HG02623 (cell line): ENCODE measurements at regions not wholly inside any gene's neighbourhood (a gene's known extent, or its start where the extent isn't known, plus 50 kb on each side); places are given as distances from the start of the nearest gene placed in this dataset.

ENCODE experiments used
- ATAC-seq: cut with Tn5 transposase; IDR thresholded peaks from one replicate; pipeline ENCODE4 v1.9.1; 2021; ENCODE audit warnings: moderate library complexity; ENCODE audit not compliant: unreplicated experiment

DNA sequence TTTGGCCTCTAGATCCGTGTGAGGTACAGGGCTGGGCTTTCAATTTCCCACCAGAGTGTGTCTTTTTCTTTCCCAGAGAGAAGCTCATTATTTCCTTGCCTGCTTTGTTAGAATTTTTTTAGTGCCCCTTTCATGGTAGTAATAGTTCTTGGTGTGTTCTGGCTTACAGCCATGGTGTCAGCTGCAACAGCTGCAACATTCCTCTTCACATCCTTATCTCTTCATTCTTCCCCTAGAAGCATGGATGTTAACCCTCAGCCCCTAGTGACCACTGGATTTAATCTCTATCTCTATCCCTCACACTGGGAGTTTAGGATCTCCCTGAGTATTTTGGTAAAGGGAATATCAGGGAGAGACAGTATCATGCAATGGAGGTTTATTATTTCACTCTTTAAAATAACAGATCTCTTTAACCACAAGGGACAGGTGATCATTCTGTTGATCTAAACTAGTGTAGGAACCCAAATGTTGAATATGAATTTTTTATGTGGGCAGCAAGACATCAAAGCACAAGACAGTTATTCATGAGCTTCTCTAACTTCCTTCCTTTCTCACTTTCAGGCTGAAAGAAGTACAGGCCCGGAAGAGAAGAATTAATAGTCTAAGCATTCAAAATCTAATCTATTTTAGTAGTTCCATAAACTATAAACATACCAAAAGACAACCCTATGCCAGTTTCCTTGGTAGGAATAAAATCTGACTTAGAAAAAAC lies 160.2 kb downstream of the FAM170A start:
- no peak for ATAC-seq

DNA sequence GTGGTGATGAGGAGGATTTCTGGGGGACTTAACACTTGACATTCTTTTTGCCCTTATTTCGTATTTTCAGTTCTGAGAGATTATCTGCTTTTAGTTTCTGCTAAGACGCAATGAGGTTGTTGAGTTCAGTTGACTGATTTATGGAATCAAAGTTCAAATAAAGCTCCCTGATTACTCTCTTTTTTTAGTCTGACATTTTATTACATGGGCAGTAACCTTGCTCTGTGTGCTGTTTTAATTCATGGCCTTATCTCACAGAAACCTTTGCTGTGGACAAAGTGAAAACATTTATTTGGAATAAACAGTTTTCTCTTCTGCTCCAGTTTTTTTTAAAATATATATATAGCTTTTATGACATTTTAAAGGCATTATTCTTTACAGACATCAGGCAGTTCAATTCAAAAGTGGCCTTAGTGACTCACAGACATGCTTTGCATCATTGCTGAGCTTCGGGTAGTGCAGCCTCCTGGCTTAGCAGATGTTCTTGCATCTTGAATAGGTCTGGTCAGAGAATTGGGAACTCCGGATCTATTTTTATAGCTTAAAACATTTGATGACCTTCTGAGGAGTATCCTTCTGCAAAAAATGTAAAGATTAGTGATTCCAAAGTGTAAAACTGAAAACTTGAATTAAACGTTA lies 162.9 kb downstream of the FAM170A start:
- ATAC-seq: no peak

DNA sequence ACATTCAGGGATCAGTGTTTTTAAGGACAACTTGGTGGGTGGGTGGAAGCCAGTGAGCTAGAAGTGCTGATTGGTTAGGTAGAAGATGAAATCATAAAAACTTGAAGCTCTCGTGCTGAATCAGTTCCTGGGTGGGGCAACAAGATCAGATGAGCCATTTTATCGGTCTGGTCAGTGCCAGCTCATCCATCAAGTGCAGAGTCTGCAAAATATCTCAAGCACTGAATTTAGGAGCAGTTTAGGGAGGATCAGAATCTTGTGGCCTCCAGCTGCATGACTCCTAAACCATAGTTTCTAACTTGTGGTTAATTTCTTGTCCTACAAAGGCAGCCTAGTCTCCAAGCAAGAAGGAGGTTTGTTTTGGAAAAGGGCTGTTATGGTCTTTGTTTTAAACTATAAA lies 166.4 kb downstream of the FAM170A start:
- no peak for ATAC-seq

DNA sequence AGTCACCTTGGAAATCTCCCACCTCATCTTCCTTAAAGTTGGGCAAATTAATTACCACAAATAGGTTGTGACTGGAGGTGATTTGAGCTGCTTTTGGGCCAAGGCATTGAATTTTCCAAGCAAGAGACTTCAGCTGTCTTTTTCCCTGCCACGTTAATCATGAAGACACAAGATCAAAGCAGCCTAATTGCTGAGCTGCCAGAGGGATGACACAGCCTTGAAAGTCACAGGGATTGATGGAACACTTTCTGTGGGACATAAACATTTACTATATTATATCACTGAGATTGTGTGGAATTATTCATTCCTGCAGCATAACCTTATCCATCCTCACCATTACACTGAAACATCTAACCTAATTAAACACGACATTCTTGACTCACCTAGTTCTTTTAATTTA lies 172.2 kb downstream of the FAM170A start:
- ATAC-seq: no peak

DNA sequence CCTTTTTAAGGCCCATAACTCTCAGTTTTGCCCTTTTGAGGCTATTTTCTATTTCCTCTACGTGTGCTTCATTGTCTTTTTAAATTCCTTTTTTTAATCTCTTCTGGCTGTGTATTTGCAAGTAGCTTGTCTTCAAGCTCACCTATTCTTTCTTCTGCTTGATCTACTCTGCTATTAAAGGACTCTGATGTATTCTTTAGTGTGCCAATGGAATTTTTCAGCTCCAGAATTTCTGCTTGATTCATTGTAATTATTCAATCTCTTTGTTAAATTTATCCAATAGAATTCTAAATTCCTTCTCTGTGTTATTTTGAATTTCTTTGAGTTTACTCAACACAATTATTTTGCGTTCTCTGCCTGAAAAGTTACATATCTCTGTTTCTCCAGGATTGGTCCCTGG lies 178.7 kb downstream of the FAM170A start:
- ATAC-seq: no peak

DNA sequence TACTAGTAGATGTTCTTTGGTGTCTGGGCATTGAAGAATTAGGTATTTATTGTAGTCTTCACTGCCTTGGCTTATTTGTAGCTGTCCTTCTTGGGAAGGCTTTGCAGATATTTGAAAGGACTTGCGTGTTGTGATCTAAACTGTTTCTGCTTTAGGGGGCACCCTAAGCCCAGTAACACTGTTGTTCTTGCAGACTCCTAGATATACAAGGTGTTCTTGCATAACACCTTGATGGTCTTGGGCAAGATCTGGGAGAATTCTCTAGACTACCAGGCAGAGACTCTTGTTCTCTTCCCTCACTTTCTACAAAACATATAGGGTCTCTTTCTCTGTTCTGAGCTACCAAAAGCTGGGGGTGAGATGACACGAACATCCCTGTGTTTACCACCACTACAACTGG lies 179.1 kb downstream of the FAM170A start:
- no peak for ATAC-seq

DNA sequence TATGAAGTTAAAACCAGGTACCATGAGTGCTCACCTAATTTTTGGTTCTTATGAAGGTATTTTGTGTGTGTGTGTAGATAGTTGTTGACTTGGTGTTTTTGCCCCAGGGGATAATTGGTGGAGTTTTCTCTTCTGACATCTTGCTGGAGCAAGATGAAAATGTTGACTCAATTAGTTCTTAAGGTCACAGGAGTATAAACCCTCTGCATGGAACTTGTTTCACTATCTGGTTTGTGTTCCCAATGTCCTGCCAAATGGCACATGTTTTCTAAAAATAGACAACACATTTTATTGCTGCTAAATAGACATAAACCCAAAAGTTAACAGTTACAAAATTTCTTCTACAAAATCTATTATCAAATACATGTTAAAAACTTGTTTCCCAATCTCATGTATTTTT lies 180.9 kb downstream of the FAM170A start:
- no peak for ATAC-seq

DNA sequence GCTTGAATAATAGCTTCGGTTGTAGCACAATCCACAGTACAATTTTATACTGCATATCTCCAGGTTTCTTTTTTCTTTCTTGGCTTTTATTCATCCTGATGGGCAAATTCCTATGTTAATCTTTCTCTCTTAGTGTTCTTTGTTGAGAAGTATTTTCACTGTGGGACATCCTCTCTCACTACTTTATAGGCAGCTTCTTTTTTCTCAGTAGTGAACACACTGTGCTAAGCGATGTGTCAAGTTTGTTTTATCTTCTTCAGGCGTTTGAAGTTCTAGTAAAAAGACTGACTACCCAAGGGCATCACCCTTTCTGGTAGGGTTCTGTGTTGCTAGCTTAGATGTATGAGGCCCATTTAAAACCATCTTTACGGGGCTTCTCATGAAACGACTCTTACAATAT lies 182.1 kb downstream of the FAM170A start:
- no peak for ATAC-seq

DNA sequence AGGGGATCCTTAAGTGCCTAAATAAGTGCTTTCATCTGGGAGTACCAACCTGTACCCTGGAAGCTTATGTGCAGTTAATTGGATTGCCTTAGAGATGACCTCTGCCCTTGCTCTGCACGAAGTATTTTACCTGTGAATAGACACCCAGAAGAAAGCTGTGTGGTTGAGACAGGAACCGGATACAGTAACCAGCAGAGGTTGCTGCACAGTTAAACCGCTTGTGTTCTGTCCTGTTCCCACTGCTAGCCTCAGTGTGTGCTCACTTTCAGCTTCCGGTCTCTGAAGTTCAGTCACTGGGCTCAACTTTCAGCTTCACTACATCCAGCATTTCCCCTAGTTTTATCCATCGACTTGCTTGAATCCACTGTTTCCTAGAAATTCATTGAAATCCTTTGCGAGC lies 185.3 kb downstream of the FAM170A start:
- ATAC-seq: no peak

DNA sequence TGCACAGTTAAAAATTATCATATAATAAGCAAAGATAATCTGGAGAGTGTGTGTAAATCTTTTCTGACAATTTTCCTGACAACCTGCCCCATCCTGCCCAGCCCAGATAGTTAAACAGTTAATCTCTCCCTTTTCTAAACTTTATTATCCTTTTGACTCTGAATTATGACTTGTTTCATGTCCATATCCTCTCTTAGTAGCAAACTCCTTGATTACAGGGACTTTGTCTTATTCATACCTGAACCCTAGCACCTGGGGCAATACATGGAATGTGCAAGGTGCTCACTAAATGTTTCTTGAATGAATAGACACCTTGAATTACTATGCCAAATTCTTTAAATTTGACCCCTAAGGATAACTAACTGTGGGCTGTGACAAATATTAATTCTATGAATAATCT lies 186.7 kb downstream of the FAM170A start:
- ATAC-seq: no peak

DNA sequence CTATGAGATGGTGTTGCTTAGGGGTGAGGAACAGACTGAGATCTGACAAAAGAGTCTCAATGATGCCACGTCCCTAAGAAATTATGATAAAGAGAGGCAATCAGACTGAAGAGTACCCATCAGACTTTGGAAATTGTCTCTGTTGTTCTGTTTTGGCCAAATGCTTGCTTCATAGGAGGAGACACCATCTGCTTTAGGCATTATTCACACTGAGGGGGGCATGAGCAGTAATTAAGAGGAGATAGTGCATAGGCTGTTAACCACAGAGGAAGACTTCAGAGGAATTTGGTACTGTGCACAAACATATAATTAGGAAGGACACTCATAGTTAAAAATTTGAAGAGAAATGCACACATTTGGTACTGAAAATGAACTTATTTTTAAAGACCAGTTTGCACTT lies 190.7 kb downstream of the FAM170A start:
- ATAC-seq: no peak

DNA sequence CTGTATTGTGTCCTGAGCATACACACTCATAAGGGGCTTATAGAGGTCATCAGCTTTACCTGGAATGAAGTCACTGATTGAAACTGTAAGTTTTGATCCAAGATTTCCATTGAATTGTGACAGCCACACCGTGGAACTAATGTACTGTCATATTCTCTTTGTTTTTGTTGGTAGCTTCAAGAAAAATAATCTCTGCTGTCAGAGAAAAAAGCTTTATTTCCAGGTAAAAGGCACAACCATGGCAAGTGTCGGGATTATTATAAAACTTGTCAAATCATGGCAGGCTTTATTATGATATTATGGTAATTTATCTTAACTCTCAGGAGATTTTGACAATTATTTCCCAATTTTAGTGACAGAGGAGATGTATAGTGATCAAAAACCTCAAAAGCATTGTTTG lies 191.2 kb downstream of the FAM170A start:
- ATAC-seq: no peak

DNA sequence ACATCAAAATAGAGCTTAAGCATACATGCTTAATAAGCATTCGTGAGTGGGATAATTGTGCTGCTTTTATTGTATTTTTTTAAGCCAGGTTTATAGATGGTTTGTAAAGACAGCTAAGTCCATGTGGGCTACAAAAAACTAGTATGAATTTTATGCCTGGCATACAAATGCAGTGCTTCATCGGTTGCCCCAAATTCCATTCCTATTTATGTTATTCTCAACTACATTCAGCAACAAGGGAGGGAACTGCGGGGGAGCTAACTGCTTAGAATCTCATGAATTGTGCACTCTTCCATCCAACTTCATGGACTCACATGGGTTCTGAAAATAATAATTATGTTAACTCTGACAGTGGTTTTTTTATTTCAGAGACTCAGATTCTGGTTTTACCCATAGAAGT lies 199.2 kb downstream of the FAM170A start:
- no peak for ATAC-seq

DNA sequence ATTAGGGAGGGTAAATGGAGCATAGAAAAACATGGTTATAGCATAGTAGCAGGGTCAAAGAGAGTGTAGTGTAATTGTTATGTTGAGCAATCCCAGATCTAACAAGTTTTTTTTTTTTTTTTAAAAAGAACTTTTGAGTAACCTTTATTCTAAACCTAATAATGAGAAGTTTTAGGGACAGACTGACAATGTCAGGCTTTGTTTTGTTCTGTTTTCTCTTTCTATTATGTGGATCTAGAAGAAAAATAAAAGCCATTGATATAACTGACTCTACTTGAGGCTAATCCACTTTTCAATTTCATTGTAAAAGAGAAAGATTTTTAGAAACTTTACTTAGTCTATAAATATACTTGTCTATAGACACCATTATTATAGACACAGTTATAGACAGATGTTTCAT lies 200.0 kb downstream of the FAM170A start:
- ATAC-seq: no peak

DNA sequence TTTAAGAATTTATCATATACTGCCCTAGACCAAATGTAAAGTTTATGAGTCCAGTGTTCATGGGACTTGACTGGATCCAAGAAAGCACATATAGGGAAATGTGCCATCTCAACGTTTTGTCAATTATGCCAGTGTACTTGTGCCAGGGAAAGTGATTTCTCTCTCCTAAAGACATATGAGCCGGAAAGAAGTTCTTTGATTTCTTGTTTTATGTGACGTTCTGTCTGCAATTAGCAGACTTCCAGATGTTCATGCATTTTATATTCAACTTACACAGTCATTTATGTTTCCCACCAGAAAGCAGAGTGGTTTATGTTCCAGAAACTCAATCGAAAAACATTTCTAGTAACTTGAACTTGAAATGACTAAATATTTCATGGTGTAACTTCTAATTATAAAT lies 203.8 kb downstream of the FAM170A start:
- ATAC-seq: no peak

DNA sequence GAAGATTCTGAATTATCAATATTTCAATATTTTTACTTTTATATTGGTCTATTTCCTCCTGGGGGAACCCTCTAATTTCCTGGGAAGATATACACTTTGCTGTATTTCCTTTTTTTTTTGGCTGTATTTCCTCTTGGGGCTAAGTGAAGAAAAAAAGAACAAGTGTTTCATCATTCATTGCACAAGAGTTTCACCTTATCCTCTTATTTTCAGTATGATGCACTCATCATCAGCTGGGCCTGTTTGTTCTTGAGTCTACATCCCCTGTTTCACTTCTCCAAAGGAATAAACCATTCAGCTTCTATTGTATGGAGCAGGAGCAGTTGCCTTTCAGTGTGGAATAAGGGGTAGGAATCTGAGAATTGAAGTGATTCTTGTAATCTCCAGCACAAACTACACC lies 210.8 kb downstream of the FAM170A start:
- no peak for ATAC-seq

DNA sequence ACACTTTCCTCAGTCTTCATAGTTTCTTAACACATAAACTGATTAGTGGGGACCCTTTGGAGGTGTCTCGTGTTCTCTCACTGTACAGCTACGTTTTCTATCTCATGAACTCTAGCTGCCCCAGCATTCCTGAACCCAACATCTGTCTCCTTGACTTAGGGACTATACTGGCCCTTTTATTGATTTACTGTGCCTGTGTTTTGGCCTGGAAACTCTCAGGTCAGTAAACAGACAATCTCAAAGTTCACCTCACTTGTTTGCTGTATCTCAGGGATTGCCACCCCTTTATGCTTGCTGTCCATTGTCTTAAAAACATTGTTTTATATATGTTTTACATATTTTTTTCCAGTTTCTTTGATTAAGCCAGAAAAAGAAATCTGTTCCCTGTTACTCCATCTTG lies 222.8 kb downstream of the FAM170A start:
- ATAC-seq: no peak

DNA sequence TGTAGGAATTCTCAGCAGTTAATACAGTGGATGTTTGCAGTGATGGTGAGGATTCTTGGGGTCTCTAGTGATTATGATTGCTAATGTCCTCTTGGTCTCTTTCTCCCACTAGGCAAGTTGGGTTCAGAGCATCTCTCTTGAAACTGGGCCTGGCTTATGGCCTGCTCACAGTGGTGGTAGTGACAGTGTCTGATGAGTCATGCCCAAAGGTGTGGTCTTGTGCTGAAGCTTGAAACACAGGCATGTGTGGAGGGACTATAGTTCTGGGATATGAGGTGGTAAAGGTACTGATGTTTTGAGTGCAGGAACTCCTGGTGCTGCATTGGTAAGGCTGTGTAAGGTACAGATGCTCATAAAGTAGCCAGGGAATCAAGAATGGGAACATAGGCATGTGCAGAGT lies 231.1 kb downstream of the FAM170A start:
- ATAC-seq: no peak

DNA sequence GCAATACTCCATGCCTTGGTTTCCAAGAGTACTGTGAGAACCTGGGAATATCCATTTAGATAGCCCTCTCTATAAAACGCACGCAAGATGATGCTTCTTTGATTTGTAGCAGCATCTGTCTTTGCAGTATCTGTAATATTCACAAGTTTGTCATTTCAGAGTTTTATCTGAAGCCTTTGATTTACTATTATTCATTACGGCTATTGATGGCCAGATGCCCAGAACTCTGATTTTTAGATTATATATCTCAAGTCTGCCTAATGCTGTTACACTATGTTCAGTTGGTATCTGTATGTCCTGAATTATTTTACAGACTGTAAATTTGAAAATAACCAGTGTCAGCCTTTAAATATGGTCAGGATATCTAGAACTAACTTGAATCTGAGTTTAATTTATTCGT lies 233.3 kb downstream of the FAM170A start:
- no peak for ATAC-seq

DNA sequence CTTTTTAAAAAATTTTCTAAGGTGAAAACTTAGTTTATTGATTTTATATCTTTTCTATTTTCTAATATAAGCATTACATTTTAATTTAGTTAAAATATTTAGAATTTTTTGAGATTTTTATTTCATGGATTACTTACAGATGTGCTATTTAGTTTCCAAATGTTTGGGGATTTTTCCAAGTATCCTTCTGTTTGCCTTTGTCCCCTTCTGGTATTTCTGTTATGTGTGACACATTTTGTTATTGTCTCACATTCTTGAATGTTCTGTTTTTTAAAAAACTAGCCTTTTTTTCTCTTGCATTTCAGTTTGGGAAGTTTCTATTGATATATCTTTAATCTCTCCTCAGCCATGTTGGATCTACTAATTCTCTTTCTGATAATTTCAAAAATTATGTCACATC lies 234.9 kb downstream of the FAM170A start:
- ATAC-seq: no peak

DNA sequence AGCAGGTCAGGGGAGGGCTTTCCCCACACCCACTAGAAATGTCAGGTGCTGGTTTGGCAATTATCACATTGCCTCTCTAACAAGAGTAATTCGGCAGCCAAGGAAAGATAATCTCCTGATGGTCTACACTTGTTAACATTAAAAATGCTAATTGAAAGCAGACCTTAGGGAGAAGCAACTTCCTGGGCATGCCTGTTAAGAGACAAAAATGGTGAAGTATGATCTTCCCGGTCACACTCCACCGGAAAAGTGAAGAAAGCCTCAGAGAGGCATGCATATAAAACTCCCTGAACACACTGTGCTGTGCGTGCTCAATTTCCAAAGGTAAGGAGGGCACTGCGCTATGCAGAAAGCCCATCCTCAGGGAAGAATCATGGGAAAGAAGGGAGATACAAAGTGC lies 244.3 kb downstream of the FAM170A start:
- no peak for ATAC-seq

DNA sequence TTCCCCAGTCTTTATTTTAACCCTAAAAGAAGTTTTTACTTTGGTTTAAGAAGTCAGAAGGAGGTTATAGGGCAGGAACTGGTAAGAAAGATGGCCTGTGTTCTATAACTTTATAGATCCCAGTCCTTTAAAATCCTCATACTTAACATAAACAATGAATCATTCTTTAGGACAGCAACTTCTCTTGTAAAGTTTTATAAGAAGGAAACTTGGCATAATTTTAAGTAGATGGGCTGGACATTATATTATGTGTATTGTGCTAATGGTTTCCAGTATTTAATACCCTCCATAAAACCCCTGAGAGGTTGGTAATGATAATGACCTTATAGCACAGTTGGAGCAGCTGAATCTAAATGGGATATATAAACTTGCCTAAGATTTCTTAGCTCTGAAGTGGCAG lies 247.2 kb downstream of the FAM170A start:
- no peak for ATAC-seq

DNA sequence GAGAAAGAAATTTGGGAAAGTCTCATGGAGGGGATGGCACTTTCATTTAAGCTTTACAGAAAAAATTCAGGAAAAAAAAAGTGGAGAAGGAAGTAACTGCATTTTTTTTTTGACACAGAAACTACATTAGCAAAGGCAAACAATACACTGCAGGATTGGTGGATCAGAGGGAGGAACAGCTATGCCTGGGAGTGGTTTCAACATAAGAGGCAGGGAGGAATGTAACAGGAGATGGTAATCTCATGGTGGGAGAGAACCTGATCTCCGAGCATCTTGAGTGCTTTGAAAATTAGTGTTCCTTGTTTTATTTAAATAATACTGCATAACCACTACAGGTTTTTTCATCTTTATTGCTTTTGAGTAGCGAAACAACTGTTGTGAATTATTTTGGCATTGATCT lies 249.4 kb downstream of the FAM170A start:
- ATAC-seq: no peak
